DMS79 treated with DMSO at 0.1 percent for 48 hours (cell line): ENCODE measurements at regions not wholly inside any gene's neighbourhood (a gene's known extent, or its start where the extent isn't known, plus 50 kb on each side); places are given as distances from the start of the nearest gene placed in this dataset.

ENCODE experiments used
- DNase-seq: peaks from one replicate; lab custom pipeline; 2025; lab: John Stamatoyannopoulos, UW

GRCh38 chr3:188102861-188103547 lies 51.0 kb upstream of the LPP start:
- DNase-seq, result no peak

- DNase-seq, result no peak
These were observed 49.9 kb upstream of the LPP start for GRCh38 chr3:188104050-188104449.
